ENCODE measurements at regions not wholly inside any gene's neighbourhood (a gene's known extent, or its start where the extent isn't known, plus 50 kb on each side); places are given as distances from the start of the nearest gene placed in this dataset.

GRCh38 chr4:92189146-92189545, 114.6 kb upstream of the GRID2 start:
- H3K27me3 ChIP-seq (ENCODE audit: insufficient read depth, low read length, poor library complexity): no peaks in the 10 kb centered on the region
- H3K4me1 ChIP-seq (ENCODE audit: insufficient read depth, low read length): no peaks in the 10 kb centered on the region
- no peak overlapping the region for H3K4me3 ChIP-seq (ENCODE audit: low read depth in 1 of 2, low read length in 2 of 2)
- no peak overlapping the region for H3K9ac ChIP-seq (ENCODE audit: low read depth, low read length)
- H3K9me3 ChIP-seq (ENCODE audit: insufficient read depth, low read length, severe bottlenecking): no peaks in the 10 kb centered on the region
- H3K4me2 ChIP-seq (ENCODE audit: insufficient read depth, low read length): no peak overlapping the region
- H3K79me2 ChIP-seq (ENCODE audit: insufficient read depth, low read length): no peaks in the 10 kb centered on the region
- no peaks in the 10 kb centered on the region for H3K36me3 ChIP-seq (ENCODE audit: insufficient read depth, low read length)
- ATAC-seq (ENCODE audit: insufficient read depth, low read depth): no peak
- H3K27ac ChIP-seq (ENCODE audit: low read length): no peak overlapping the region
- DNase-seq: no peak
- no peak overlapping the region for H2AFZ ChIP-seq (ENCODE audit: low read depth, low read length)
- no peak for TF ChIP-seq CTCF (IDR thresholded peaks at IDR 0.05; ENCODE audit: borderline replicate concordance, extremely low read depth, low read length, poor library complexity, severe bottlenecking)
- no peak for TF ChIP-seq EZH2 (IDR thresholded peaks at IDR 0.05; ENCODE audit: borderline replicate concordance, low read depth, low read length, severe bottlenecking)
- H4K20me1 ChIP-seq (ENCODE audit: insufficient read depth, low read length): no peaks in the 10 kb centered on the region

GRCh38 chr4:92198711-92199110, 105.1 kb upstream of the GRID2 start:
- no peaks in the 10 kb centered on the region for H4K20me1 ChIP-seq (ENCODE audit: insufficient read depth, low read length)
- H3K9me3 ChIP-seq (ENCODE audit: insufficient read depth, low read length, severe bottlenecking): no peaks in the 10 kb centered on the region
- no peaks in the 10 kb centered on the region for H3K4me1 ChIP-seq (ENCODE audit: insufficient read depth, low read length)
- no peak for TF ChIP-seq EZH2 (IDR thresholded peaks at IDR 0.05; ENCODE audit: borderline replicate concordance, low read depth, low read length, severe bottlenecking)
- no peak for TF ChIP-seq CTCF (IDR thresholded peaks at IDR 0.05; ENCODE audit: borderline replicate concordance, extremely low read depth, low read length, poor library complexity, severe bottlenecking)
- H3K36me3 ChIP-seq (ENCODE audit: insufficient read depth, low read length): no peaks in the 10 kb centered on the region
- H3K27ac ChIP-seq (ENCODE audit: low read length): no peak overlapping the region
- H3K4me3 ChIP-seq (ENCODE audit: low read depth in 1 of 2, low read length in 2 of 2): no peak overlapping the region
- no peak overlapping the region for H3K4me2 ChIP-seq (ENCODE audit: insufficient read depth, low read length)
- H3K27me3 ChIP-seq (ENCODE audit: insufficient read depth, low read length, poor library complexity): no peaks in the 10 kb centered on the region
- no peak for ATAC-seq (ENCODE audit: insufficient read depth, low read depth)
- no peak overlapping the region for H2AFZ ChIP-seq (ENCODE audit: low read depth, low read length)
- no peak for DNase-seq
- no peak overlapping the region for H3K9ac ChIP-seq (ENCODE audit: low read depth, low read length)
- H3K79me2 ChIP-seq (ENCODE audit: insufficient read depth, low read length): no peaks in the 10 kb centered on the region

GRCh38 chr4:92199135-92199534, 104.6 kb upstream of the GRID2 start:
- no peaks in the 10 kb centered on the region for H4K20me1 ChIP-seq (ENCODE audit: insufficient read depth, low read length)
- H3K79me2 ChIP-seq (ENCODE audit: insufficient read depth, low read length): no peaks in the 10 kb centered on the region
- no peak for TF ChIP-seq EZH2 (IDR thresholded peaks at IDR 0.05; ENCODE audit: borderline replicate concordance, low read depth, low read length, severe bottlenecking)
- TF ChIP-seq CTCF (IDR thresholded peaks at IDR 0.05; ENCODE audit: borderline replicate concordance, extremely low read depth, low read length, poor library complexity, severe bottlenecking): no peak
- H2AFZ ChIP-seq (ENCODE audit: low read depth, low read length): no peak overlapping the region
- ATAC-seq (ENCODE audit: insufficient read depth, low read depth) (no peak), DNase-seq (no peak)
- H3K9ac ChIP-seq (ENCODE audit: low read depth, low read length): no peak overlapping the region
- H3K4me2 ChIP-seq (ENCODE audit: insufficient read depth, low read length): no peak overlapping the region
- H3K27ac ChIP-seq (ENCODE audit: low read length): no peak overlapping the region
- no peaks in the 10 kb centered on the region for H3K4me1 ChIP-seq (ENCODE audit: insufficient read depth, low read length)
- no peaks in the 10 kb centered on the region for H3K9me3 ChIP-seq (ENCODE audit: insufficient read depth, low read length, severe bottlenecking)
- H3K4me3 ChIP-seq (ENCODE audit: low read depth in 1 of 2, low read length in 2 of 2): no peak overlapping the region
- no peaks in the 10 kb centered on the region for H3K27me3 ChIP-seq (ENCODE audit: insufficient read depth, low read length, poor library complexity)
- H3K36me3 ChIP-seq (ENCODE audit: insufficient read depth, low read length): no peaks in the 10 kb centered on the region

- TF ChIP-seq CTCF (IDR thresholded peaks at IDR 0.05; ENCODE audit: borderline replicate concordance, extremely low read depth, low read length, poor library complexity, severe bottlenecking): no peak
- TF ChIP-seq EZH2 (IDR thresholded peaks at IDR 0.05; ENCODE audit: borderline replicate concordance, low read depth, low read length, severe bottlenecking): no peak
- ATAC-seq (ENCODE audit: insufficient read depth, low read depth): no peak
- H3K27ac ChIP-seq (ENCODE audit: low read length): no peak overlapping the region
Measured at GRCh38 chr4:92210906-92211305, 92.9 kb upstream of the GRID2 start.

More at GRCh38 chr4:92210906-92211305, 92.9 kb upstream of the GRID2 start:
- no peak for DNase-seq
- no peaks in the 10 kb centered on the region for H4K20me1 ChIP-seq (ENCODE audit: insufficient read depth, low read length)
- H3K36me3 ChIP-seq (ENCODE audit: insufficient read depth, low read length): no peaks in the 10 kb centered on the region
- no peak overlapping the region for H3K9ac ChIP-seq (ENCODE audit: low read depth, low read length)
- H3K79me2 ChIP-seq (ENCODE audit: insufficient read depth, low read length): no peaks in the 10 kb centered on the region
- H3K9me3 ChIP-seq (ENCODE audit: insufficient read depth, low read length, severe bottlenecking): no peaks in the 10 kb centered on the region
- H3K4me2 ChIP-seq (ENCODE audit: insufficient read depth, low read length): no peak overlapping the region
- H3K27me3 ChIP-seq (ENCODE audit: insufficient read depth, low read length, poor library complexity): no peaks in the 10 kb centered on the region
- H3K4me1 ChIP-seq (ENCODE audit: insufficient read depth, low read length): no peaks in the 10 kb centered on the region
- H3K4me3 ChIP-seq (ENCODE audit: low read depth in 1 of 2, low read length in 2 of 2): no peak overlapping the region
- no peak overlapping the region for H2AFZ ChIP-seq (ENCODE audit: low read depth, low read length)
